ENCODE measurements at regions not wholly inside any gene's neighbourhood (a gene's known extent, or its start where the extent isn't known, plus 50 kb on each side); places are given as distances from the start of the nearest gene placed in this dataset.

DNA sequence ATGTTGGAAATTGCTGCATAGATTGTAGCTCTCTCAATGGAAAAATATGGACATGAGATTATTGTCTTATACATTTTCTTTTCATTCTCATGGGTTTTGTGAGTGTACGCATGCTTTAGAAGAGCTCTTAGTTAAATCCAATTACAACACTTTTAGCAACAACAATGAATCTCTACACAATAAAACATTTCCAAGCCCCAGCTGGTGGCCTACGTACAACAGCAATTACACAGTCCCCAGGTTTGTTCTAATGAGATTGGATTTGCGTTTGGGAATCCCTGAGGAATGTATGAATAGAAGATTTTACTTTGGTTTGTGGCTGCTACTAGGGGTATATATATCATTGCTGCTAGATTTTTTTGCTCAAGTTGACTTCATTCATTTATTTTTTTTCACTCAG is 98.6 kb downstream of the FHDC1 start:
- peak in 1 of 8 experiments; percentile 3 for ATAC-seq (replicated peaks in 6 of 8)
- WGBS, 10 experiments: 33 to 80% (median 53%) methylated on average over 1 to 3 of the region's 3 CpGs; no CpG with 5 or more reads in 1 of the 10 experiments
- H3K4me1 ChIP-seq (replicated peaks in 1 of 2): peaks cover 0 to 2% of the 10 kb centered on the region in 2 donors
- H3K4me3 ChIP-seq: no peak overlapping the region
- in situ Hi-C loops (cut with MboI; ENCODE audit: low pct_unique_long_range_greater_than_20kb in 2 of 9, low sequenced_read_pairs in 9 of 9, unreplicated experiment in 9 of 9): no loop called here
- no peak overlapping the region for H3K27ac ChIP-seq

DNA sequence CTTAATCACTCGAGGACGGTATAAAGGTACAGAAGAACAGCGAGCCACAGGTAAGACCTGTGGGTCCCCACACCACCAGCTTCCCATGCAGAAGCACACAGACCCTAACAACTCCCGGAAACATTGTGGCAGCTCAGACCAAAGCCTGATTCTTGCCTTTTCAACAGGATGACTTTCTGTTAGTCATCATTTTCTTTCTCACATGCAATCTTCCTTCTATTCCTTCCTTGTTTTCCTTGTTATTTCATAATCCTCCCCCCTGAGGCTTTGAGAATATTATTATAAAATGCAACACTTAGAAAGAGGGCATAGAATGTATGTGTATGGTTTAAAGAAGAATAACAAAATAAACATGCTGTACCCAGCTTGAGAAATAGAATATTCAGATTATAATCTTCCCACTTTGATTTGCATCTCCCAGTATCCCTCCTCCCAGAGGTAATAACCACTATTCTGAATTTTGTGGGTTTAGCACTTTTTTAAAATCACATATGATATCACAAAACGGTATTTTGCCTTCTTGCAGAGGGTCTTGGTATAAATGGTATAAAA is 100.9 kb downstream of the FHDC1 start:
- WGBS, 10 experiments: 0 to 100% (median 77%) methylated on average over 1 to 5 of the region's 5 CpGs
- Histone ChIP-seq H3K4me1 (replicated peaks in 1 of 2) (peaks cover 0 to 2% of the 10 kb centered on the region in 2 donors), H3K4me3 (no peak overlapping the region), H3K27ac (no peak overlapping the region)
- in situ Hi-C loops (cut with MboI; ENCODE audit: low pct_unique_long_range_greater_than_20kb in 2 of 9, low sequenced_read_pairs in 9 of 9, unreplicated experiment in 9 of 9): no loop called here
- peak in 3 of 8 experiments; percentile 77 to 92 (median 81) for ATAC-seq (replicated peaks in 6 of 8)

DNA sequence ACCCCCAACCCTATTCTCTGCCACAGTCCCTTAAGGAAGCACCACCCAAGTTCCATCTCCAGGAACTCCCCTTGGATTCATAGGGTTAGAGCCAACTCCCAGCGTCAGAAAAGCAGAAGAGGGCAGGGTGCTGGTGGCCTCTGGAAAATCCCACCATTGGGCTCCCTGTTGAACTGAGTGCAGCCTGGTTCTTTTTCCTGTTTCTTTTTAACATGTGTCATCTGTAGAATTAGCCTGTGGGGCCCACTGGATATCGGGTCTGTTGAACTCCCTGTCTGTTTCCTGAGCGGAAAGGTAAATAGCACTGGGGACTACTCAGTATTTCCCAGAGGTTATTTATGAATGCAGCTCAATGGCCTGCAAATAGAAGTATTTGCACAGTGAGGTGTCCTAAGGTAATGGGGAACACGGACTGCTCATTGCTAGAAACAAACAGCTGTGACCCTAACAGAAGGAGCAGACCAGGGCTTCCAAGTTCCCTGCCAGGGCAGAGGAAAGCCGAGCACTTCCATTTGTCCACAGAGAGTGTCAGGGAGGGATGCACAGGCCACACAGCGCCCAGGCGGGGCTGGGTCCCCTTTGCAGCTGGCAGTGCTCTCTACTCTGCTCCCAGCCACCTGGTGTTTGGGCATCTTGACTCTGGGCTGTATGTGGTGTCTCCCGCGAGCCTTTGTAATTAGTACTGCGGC is 102.6 kb downstream of the FHDC1 start:
- in situ Hi-C loops (cut with MboI; ENCODE audit: low pct_unique_long_range_greater_than_20kb in 2 of 9, low sequenced_read_pairs in 9 of 9, unreplicated experiment in 9 of 9): no loop called here
- ATAC-seq (replicated peaks in 6 of 8): peak in 5 of 8 experiments; percentile 15 to 96 (median 40)

DNA sequence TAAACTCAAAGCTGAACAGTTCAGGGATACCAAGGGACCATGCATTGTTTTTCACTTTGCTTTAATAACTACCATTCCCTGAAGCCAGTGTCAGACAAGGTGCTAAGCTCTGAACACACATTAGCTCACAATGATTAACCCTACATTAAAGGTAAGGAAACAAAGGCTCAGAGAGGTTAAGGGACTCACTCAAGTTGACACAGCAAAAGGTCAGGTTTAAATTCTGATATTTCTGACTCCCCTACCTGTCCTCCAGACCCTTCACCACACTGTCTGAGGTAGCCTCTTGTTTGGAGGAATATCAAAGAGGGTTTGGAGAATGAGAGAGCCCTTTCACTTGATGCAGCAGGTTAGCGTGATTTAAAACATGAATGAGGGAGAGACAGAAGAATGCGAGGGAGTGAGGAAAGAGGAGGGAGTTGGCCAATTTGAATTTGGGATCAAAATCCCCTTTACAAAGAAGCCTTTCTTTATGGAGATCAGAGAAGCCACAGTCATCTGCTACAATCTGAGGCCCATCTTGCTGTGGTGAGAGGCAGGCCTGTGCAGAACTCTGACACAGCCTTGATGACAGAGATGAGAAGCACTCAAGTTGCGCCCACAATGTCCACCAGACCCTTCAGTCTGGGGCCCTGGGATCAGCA is 103.5 kb downstream of the FHDC1 start:
- Histone ChIP-seq H3K4me3 (no peak overlapping the region), H3K27ac (no peak overlapping the region), H3K4me1 (replicated peaks in 1 of 2) (peaks cover 0 to 2% of the 10 kb centered on the region in 2 donors)
- 43 to 100% (median 79%) methylated on average over 1 to 3 of the region's 3 CpGs; no CpG with 5 or more reads in 4 of the 10 experiments for WGBS, 10 experiments
- in situ Hi-C loops (cut with MboI; ENCODE audit: low pct_unique_long_range_greater_than_20kb in 2 of 9, low sequenced_read_pairs in 9 of 9, unreplicated experiment in 9 of 9): no loop called here
- ATAC-seq (replicated peaks in 6 of 8): no peak

More for the DNA sequence above, 102.6 kb downstream of the FHDC1 start:
- 20 to 75% (median 65%) methylated on average over 1 to 6 of the region's 10 CpGs; no CpG with 5 or more reads in 2 of the 10 experiments for WGBS, 10 experiments
- Histone ChIP-seq H3K27ac (no peak overlapping the region), H3K4me3 (no peak overlapping the region), H3K4me1 (replicated peaks in 1 of 2) (peaks cover 0 to 2% of the 10 kb centered on the region in 2 donors)

DNA sequence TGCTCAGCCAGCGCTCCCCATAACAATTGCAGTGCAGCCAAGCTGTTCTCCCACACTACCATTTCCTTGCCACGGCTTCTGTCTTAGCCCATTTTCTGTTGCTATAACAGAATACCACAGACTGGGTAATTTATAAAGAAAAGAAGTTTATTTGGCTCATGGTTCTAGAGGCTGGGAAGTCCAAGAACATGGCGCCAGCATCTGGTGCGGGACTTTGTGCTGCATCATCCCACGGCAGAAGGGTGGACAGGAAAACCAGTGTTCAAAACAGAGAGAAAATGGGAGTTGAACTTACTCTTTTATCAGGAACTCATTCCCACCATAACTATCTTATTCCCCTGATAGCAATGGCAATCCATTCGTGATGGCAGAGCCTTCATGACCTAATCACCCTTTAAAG is 104.6 kb downstream of the FHDC1 start:
- 60 to 100% (median 96%) methylated on average over 1 to 6 of the region's 6 CpGs; no CpG with 5 or more reads in 1 of the 10 experiments for WGBS, 10 experiments
- ATAC-seq (replicated peaks in 6 of 8): no peak
- peaks cover 0 to 2% of the 10 kb centered on the region in 2 donors for H3K4me1 ChIP-seq (replicated peaks in 1 of 2)
- no peak overlapping the region for H3K27ac ChIP-seq
- in situ Hi-C loops (cut with MboI; ENCODE audit: low pct_unique_long_range_greater_than_20kb in 2 of 9, low sequenced_read_pairs in 9 of 9, unreplicated experiment in 9 of 9): no loop called here
- no peak overlapping the region for H3K4me3 ChIP-seq

DNA sequence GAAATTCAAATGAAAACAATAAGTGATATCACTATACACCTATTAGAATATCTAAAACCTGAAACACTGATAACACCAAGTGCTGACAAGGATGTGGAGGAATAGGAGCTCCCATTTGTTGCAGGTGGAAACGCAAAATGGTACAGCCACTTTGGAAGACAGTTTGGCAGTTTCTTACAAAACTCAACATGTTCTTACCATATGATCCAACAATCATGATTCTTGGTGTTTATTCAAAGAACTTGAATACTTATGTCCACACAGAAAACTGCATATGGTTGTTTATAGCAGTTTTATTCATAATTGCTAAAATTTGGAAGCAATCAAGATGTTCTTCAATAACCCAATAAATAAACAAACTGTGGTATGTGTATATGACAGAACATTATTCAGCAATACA is 107.9 kb downstream of the FHDC1 start:
- H3K4me3 ChIP-seq: no peak overlapping the region
- WGBS, 10 experiments: 33 to 100% (median 95%) methylated on average over 1 of the region's 1 CpG; no CpG with 5 or more reads in 4 of the 10 experiments
- H3K27ac ChIP-seq: no peak overlapping the region
- no peaks in the 10 kb centered on the region for H3K4me1 ChIP-seq (replicated peaks in 1 of 2)
- peak in 2 of 8 experiments; percentile 18 to 77 for ATAC-seq (replicated peaks in 6 of 8)
- in situ Hi-C loops (cut with MboI; ENCODE audit: low pct_unique_long_range_greater_than_20kb in 2 of 9, low sequenced_read_pairs in 9 of 9, unreplicated experiment in 9 of 9): no loop called here

DNA sequence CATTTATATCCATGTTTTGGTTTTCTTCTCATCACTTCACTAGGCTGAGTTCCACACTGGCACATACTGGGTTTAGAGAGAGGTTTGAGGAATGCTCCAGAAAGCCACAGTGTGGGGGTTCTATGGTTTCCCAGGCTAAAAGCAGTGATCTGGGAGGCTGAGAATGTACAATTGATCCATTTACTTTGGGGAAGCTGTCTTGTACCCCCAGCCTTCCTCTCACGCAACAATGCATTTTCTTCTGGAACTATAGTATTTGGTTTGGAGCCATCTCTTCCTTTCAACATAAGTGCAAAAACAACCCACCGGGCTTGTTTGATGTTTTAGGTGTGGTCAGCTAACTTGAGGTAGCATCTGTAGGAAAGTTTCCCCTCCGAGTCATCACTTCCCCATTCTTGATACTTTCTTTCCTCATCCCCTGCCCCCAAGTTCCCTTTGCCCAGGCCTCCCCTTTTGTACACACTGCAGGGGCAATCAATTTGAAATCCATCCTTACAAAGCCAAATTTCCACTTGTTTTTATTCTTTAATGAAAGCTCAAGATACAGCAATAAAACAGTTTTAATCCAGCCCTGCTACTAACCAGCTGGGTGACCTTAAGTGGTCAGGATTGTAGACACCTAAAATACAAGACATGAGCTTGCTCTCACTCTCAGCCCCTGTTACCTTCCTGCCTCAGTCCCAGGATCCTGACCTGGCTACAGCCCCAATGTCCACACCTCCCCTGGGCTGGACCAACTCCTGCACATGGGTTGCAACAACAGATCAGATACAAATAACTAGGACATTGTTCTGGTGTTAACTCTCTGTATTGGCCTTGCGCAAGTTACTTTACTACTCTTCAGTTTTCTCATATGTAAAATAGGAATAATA is 109.2 kb downstream of the FHDC1 start:
- 60 to 100% (median 90%) methylated on average over 1 to 4 of the region's 4 CpGs; no CpG with 5 or more reads in 2 of the 10 experiments for WGBS, 10 experiments
- Histone ChIP-seq H3K4me3 (no peak overlapping the region), H3K4me1 (replicated peaks in 1 of 2) (no peaks in the 10 kb centered on the region), H3K27ac (no peak overlapping the region)
- ATAC-seq (replicated peaks in 6 of 8): no peak
- in situ Hi-C loops (cut with MboI; ENCODE audit: low pct_unique_long_range_greater_than_20kb in 2 of 9, low sequenced_read_pairs in 9 of 9, unreplicated experiment in 9 of 9): no loop called here

DNA sequence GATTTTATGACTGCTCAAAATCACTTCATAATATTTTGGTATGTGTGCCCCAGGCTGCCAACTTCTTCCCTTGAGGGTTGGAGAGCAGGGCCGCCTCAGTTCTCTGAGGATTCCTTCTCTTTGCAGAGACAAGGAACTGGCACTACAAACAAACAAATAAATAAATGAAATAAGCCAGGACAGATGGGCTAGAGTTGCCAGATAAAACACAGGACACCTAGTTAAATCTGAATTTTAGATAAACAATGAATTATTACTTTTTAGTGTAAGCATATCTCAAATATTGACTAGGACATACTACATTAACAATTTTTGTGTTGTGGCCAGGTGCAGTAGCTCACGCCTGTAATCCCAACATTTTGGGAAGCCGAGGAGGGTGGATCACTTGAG is 122.5 kb downstream of the FHDC1 start:
- ATAC-seq (replicated peaks in 6 of 8): no peak
- in situ Hi-C loops (cut with MboI; ENCODE audit: low pct_unique_long_range_greater_than_20kb in 2 of 9, low sequenced_read_pairs in 9 of 9, unreplicated experiment in 9 of 9): no loop called here
- H3K4me1 ChIP-seq (replicated peaks in 1 of 2): no peaks in the 10 kb centered on the region
- H3K27ac ChIP-seq: no peak overlapping the region
- WGBS, 10 experiments: 59 to 100% (median 92%) methylated on average over 1 to 3 of the region's 3 CpGs; no CpG with 5 or more reads in 4 of the 10 experiments
- no peak overlapping the region for H3K4me3 ChIP-seq

DNA sequence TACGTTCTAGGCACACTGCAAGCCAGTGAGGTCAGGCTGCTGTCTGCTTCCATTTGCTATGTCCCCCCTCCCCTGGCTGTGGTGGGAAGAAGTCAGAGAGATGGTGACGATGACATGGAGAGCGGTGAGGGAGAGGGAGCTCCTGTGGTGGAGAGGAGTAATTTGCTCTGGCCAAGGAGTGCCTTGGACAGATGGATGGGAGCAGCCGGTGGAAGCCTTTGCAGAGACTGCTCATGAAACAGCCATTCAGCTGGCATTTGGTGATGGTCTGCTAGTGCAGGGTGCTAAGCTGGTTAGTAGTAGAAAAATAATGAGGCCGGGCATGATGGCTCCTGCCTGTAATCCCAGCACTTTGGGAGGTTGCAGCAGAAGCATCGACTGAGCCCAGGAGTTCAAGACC is 124.1 kb downstream of the FHDC1 start:
- ATAC-seq (replicated peaks in 6 of 8): no peak
- in situ Hi-C loops (cut with MboI; ENCODE audit: low pct_unique_long_range_greater_than_20kb in 2 of 9, low sequenced_read_pairs in 9 of 9, unreplicated experiment in 9 of 9): no loop called here
- Histone ChIP-seq H3K4me3 (no peak overlapping the region), H3K4me1 (replicated peaks in 1 of 2) (no peaks in the 10 kb centered on the region), H3K27ac (no peak overlapping the region)
- WGBS, 10 experiments: 29 to 100% (median 80%) methylated on average over 1 to 5 of the region's 6 CpGs

DNA sequence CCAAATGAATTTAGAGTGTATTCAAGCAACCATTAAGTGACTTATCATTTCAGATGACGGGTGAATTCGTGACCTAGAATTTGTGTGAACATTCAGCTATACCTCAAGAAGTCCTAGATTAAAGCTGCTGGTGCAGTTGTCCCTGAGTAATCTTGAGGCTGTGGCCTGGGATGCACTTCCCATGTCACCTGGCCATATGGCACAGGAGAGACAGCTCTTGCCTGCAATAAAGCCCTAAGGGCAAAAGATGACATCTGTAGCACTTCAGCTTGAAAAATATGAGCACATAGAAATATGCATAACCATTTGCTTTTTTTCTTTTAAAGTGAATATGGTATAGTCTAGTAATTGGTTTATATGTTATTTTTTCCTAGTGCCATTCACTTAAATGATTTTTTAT is 125.8 kb downstream of the FHDC1 start:
- ATAC-seq (replicated peaks in 6 of 8): no peak
- WGBS, 10 experiments: 60 to 100% (median 93%) methylated on average over 1 to 2 of the region's 2 CpGs; no CpG with 5 or more reads in 3 of the 10 experiments
- H3K4me3 ChIP-seq: no peak overlapping the region
- no peaks in the 10 kb centered on the region for H3K4me1 ChIP-seq (replicated peaks in 1 of 2)
- H3K27ac ChIP-seq: no peak overlapping the region
- in situ Hi-C loops (cut with MboI; ENCODE audit: low pct_unique_long_range_greater_than_20kb in 2 of 9, low sequenced_read_pairs in 9 of 9, unreplicated experiment in 9 of 9): no loop called here

DNA sequence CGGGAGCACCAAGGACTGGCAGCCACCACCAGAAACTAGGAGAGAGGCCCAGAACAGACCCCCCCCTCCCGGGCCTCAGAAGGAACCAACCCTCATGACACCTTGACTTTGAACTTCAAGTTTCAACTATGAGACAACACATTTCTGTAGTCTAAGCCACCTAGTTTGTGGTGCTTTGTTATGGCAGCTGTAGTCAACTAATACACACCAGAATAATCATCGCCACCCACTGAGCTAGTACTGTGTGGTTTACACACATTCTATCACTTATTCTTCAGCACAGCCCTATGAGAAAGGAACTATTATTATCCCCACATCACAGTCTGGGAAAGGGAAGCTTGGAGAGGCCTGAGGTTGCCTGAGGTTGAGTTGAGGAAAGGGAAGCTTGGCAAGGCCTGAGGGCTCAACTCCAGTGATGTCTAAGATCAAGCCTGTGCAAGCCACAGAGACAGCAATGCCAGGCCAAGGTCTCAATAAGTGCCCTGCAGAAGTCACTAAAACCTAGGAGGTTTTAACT is 126.6 kb downstream of the FHDC1 start:
- in situ Hi-C loops (cut with MboI; ENCODE audit: low pct_unique_long_range_greater_than_20kb in 2 of 9, low sequenced_read_pairs in 9 of 9, unreplicated experiment in 9 of 9): no loop called here
- no peak for ATAC-seq (replicated peaks in 6 of 8)
- Histone ChIP-seq H3K27ac (no peak overlapping the region), H3K4me3 (no peak overlapping the region), H3K4me1 (replicated peaks in 1 of 2) (no peaks in the 10 kb centered on the region)
- 87 to 100% (median 93%) methylated on average over 1 to 3 of the region's 3 CpGs; no CpG with 5 or more reads in 5 of the 10 experiments for WGBS, 10 experiments

DNA sequence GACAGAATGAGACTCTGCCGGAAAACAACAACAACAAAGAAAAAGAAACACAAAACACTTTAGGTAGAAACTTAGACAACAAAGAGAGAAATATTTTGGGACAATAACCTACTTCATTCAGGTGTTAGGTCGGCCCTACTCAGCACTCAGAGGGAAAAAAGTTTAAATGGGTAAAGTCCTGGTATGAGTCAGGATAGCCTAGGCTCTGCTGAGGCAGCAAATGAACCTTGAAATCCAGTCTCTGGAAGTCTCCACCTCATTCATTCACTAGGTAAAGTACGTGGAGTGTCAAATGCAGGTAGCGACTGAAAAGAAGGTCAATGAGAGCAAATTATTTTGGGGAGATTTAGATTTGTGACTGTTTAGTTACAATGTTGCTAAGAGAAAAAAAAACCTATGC is 127.4 kb downstream of the FHDC1 start:
- Histone ChIP-seq H3K4me3 (no peak overlapping the region), H3K4me1 (replicated peaks in 1 of 2) (no peaks in the 10 kb centered on the region), H3K27ac (no peak overlapping the region)
- WGBS, 10 experiments: 51 to 100% (median 83%) methylated on average over 1 to 4 of the region's 4 CpGs; no CpG with 5 or more reads in 3 of the 10 experiments
- in situ Hi-C loops (cut with MboI; ENCODE audit: low pct_unique_long_range_greater_than_20kb in 2 of 9, low sequenced_read_pairs in 9 of 9, unreplicated experiment in 9 of 9): no loop called here
- no peak for ATAC-seq (replicated peaks in 6 of 8)

Measured in motor neuron (in vitro differentiated cells).